ENCODE measurements at regions not wholly inside any gene's neighbourhood (a gene's known extent, or its start where the extent isn't known, plus 50 kb on each side); places are given as distances from the start of the nearest gene placed in this dataset.

DNA sequence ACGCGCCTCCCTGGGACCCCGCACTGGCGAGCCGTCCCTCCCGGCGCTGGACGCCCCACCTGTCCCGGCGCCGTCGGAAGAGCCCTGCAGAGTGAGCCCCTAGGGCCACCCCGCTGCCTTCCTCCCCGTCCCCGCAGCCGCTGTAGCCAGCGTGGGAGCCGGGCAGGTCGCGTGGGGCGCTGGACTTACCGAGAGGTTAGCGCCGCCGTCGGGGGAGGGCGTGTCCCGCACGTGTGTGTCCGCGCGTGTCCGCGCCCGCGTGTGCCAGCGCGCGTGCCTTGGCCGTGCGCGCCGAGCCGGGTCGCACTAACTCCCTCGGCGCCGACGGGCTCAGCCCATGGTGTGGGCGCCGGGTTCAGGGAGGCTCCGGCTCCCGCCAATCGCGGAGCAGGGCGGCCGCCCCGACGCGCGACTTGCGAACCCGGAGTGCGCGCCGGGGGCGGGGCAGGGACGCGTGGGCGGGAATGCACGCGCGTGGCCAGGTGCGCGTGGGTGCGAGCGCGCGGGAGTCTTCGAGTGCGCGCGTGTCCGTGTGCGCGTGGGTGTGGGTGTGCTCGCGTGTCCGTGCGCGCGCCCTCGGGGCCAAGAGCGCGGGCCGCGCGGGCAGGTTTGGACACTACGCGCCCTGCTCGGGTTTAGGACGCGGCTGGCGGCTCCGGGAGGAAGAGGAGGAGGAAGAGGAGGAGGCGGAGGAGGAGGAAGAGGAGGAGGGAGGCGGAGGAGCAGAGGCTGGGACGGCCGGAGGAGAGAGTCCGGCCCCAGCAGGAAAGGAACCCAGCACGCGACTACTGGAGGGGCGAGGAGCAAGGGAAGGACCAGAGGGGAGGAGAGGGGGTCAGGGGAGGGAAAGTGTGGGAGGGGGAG lies 145.2 kb upstream of the ETS2 start:
- DNase-seq: no peak

DNA sequence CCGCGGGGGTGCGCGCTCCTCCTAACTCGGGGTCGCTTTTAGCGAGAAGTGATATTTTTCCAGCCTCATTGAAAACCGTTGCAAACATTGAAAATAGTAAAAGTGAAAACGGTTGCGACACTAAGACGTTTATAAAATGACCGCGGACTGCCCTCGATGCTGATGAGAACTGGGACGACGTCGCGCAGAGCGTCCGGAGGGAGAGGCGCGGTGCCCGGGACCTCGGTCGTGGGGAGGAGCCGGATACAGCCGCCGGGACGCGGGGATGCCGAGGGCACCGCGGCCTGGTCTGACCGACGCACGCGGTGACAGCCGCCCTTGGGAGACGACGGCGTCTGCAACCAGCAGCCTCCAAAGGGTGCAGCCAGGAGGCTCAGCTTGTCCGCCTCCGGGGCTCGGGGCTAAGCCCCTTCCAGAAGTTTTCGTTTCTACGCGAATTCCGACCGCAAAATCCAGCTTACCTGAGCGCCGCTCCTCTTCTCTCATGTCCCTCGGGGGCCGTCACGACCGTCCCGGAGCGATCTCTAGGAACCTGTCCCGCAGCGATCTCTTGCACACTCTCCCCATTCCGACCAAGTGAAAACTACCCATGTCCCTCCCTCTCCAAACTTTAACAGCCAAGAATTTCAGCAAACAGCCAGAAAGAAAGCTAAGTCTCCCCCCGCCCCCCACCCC lies 144.4 kb upstream of the ETS2 start:
- no peak for DNase-seq

DNA sequence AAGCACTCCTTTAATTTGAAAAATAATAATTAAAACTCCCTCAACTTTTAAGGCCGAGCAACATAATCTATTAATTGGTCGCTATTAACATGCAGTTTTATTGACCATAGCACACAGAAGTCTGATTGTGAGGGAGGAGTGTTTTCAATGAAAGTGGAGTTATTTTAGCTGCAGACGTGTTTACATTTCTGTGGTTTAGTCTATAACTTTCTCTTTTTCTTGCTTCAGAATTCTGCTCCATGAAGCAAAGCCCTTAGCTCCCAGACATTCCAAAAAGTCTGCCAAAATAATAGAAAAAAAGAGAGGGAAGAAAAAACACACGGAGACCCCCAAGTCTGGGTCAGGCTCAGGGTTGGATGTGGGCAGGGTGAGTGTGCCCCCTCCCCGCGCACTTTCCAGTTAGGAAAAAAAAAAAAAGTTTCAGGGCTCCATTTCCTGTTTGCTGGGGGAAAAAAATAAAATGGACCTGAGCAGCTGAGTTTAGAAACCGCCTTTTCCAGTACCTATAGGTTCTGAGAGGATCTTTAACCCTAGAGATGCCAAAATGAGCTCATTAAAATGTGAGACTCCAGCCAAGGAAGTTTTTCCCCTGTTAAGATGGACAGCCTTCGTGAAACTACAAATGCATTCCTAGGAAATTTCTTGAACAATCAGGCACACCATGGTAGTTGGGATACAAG lies 143.7 kb upstream of the ETS2 start:
- no peak for DNase-seq

DNA sequence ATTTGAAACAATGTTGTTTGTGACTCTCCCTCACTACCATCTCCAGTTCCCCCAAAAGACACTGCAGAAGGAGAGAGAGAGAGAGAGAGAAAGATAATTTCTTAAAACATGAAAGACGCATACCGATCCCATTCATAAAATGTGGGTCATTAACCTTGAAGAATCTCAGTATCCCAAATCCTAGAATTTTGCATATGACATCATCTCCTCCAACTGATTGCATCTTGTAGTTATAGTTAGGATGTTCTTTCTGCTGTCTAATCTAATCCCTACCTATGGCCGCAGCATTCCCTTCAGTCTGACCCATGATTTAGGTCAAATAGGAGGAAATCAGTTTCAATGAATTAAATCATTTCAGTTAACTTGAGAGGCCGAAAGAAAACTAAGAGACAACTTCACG lies 142.4 kb upstream of the ETS2 start:
- no peak for DNase-seq

DNA sequence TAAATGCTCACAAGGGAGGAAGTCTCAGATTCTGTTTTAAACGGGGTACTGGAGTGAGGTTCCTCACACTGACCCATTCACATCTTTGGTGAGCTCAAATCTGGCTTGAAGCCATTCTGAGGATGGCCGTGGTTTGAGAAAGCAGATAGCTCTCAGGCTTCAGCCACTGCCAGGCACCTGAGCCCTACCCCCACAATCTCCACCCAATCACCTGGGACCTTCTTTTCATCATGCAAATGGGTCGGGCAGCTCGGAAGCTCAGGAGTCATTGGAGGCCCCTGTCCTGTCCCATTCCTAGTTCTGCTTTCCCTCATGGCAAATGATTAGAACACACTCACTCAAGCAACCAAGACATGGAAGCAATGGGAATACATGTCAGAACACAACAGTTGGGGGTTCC lies 141.4 kb upstream of the ETS2 start:
- DNase-seq: no peak

DNA sequence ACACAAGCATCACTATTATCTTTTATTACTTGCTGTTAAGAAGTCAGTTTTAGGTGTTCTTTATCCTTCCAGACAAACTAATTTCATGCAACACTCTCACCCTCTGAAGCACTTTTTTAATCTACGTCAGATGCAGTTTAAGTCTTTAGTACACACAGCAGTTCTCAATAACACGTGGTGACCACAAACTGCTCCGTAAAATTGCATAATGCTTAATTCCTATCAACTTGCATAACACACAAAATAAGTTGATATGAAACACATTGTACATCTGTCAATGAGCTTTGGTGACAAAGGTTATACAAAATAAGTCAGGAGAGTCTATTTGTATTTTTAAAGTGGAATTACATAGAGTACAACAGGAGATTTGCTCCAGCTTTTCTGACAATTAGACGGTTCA lies 140.9 kb upstream of the ETS2 start:
- DNase-seq: no peak

DNA sequence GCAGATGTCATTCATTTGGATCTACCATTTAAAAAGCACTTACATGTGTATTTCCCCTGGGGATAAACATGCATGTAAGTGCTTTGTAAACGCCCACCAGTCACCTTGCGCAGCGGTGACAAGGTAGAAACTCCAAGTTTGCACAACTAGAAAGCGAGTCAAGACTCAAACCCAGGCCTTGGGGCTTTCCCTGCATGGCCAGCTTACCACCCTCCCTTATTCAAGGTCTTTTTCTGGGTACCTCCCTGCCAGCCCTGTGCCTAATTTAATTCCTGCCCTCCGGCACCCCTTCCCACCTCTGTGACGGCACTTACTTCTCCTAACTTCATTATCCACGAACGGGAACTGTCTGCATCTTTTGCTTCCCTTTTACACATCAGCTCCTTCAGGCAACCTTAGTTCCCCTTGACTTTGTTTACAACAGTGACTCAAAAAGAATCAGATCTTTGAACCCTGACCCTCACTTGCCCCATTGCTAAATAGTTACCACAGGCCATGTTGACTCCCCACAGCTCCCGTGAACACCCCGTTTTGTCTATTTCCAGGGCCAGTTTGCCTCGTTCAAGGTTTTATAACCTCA lies 138.3 kb upstream of the ETS2 start:
- no peak for DNase-seq

DNA sequence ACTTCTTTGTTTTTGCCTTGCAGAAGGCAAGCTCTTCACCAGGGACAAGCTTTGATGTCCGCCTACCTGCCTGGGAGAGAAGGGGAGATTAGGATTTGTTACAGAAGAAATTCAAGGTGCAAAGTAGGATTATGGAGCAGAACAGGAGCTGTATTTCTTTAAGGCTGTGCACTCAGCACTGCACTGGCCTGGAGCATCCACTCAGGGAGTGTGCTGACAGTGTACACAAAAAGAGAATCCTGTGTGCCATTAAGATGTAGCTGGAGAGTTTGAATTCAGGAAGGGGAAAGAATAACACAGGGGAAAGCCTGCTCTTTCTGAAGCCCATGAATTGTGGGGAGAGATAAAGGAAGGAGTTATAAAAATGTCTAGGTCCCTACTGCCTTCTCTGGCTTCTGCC lies 137.7 kb upstream of the ETS2 start:
- DNase-seq: no peak

DNA sequence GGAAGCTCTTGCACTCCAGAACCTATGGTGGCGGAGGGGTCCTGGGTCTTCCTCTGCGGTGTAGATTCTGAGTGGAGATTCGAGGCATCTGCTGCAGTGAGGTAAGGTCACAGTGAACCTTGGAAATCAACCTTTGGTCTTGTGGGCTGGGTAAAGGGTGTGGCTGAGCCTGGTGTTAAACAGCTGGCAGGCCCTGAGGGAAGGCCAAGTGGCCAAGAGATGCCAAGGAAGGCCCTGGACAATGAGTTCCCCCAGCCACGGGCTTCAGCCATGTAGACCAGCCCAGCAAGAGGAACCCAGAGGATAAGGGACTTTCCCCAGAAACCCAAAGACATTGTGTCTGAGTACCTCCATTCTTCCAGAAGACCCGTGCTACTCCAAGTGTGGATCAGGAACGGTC lies 137.2 kb upstream of the ETS2 start:
- DNase-seq: no peak

DNA sequence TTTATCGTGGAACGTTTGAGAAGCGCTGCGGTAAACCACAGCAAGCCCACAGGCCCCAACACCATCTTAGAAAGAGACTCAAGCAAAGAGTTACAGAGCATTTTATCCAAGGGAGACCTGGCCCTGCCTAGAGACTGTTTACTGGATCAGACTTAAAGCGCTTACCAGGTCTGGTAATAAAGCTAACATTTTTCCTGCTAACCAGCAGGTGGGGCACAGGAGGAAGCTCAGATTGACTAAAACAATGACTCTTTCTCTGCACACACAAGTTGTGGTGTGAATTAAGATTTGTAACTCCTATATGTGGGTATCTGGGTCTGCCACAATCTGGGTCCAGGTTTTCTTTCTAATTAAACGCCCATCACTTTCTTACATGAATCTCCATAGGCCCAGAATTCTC lies 136.5 kb upstream of the ETS2 start:
- no peak for DNase-seq

DNA sequence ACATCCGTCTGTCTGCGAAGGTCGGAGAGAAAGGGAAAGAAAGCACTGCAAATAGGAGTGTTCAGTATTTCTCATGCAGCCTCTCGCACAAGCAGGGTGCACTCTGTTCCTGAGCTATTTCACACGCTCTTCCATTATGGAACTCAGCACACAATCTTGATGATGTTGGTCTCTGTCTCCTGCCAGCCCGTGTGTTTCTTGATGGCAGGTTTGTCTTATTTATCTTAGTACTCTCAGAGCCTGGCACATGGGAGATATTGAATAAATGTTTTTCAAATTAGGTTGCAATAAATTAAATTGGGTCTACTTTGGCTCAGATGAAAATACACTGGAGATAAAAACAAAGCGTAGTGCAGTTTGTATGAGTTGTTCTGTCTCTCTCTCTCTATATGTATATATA lies 134.9 kb upstream of the ETS2 start:
- no peak for DNase-seq

DNA sequence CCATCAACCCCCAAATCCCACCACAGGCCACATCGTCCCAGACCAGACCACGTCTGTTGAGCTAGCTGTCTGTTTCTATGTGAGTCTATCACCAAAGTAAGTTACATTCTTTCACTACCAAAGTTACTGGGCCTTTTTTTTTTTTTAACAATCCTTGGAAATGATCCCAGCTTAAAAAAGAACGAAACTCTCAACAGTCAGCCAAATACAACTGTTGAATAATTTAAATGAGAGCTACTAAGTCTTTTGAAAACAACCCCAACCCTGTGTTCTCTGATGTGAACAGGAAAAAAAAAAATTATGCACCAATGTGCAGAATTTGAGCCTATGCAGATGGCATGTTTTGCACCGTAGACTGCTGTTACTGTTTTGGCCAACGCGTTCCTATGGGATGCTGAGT lies 134.0 kb upstream of the ETS2 start:
- DNase-seq: no peak

DNA sequence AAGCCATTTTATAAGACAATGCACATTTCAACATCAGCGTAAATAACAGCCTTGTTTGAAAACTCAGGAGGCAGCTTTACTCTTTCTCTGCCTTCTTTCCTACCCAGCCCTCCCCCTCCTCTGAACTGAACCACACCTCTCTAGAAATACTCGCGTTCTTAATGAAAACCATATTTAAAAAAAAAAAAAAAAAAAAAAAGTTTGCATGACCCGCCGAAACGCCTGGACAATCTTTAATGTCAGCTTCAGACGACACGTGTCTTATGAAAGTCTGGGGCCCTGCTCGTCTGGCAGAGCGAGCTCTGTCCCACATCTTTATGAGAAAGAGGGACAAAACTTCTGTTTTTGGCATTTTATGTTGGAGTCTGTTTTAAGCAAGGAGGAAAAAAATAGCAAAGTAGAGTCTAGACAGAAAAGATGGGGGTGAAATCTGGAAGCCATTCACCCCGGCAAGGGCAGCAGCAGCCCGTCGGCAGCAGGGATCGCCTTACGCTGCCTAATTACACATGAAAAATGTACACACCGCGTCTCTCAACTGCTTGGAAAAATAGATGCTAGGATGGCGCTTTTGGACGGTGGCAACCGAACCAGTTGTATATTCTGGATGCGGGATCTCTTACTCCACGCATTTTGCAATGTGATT lies 130.4 kb upstream of the ETS2 start:
- DNase-seq: no peak

DNA sequence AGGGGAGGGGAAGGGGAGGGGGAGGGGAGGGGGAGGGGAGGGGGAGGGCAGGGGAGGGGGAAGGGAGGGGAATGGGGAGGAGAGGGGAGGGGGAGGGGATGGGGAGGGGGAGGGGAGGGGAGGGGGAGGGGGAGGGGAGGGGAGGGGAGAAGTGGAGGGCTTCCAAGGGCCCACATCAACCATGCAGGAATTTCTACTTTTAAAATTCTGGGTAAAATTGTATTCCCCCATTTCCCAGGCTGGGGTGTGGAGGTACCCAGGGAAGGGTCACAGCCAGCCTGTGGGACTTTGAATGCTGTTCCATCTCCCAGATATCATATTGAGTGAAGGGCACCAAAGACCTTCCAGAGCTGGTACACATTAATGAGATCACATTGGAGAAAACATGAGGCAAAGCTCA lies 126.9 kb upstream of the ETS2 start:
- DNase-seq: no peak

DNA sequence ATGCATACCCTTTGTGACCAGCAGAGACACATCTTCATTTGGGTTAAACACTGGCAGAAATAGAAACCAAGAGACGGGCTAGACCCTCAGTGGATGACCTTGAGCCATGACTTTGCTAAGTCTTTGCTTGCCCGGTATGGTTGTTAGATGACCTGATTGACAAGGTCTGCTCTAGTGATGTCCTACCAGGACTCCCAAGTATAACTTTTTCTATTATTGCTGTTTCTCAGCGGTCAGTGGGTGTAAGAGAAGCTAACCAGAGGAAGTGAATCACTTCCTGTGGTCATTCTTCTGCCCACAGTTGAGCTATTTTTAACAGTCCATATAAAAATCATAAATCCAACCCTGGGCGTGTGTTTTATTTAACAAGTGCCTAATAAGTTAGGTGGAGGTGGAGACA lies 126.2 kb upstream of the ETS2 start:
- DNase-seq: no peak

DNA sequence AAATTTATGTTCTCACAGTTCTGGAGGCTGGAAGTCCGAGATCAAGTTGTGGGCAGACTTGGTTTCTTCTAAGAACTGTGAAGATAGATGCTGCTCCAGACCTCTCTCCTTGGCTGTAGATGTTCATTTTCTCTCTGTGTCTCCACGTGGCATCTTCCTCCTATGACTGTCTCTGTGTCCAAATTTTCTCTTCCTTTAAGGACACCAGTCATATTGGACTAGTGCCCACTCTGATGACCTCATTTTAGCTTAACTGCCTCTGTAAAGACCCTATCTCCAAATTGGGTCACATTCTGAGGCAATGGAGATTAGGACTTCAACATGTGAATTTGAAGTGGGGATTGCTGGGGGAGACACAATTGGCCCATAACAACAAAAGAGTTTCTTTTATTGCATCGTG lies 125.3 kb upstream of the ETS2 start:
- no peak for DNase-seq

DNA sequence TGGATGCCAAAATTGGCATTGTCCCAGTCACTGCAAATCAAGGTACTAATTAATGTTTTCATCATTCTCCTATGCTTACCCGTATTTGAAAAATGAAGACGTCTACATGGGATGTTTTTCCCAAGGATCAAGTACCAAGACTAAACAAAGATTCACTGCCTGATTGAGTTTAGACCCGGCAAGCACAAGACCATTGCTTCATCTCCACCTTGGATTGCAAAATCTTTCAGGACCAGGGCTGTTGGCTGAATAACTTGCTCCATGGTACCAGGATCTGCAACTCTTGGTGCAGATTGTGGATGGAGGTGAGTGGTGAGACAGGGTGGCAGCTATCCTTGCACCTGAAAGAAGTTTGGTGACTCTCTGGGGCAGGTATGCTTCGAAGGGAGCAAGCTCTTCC lies 122.5 kb upstream of the ETS2 start:
- DNase-seq: no peak

DNA sequence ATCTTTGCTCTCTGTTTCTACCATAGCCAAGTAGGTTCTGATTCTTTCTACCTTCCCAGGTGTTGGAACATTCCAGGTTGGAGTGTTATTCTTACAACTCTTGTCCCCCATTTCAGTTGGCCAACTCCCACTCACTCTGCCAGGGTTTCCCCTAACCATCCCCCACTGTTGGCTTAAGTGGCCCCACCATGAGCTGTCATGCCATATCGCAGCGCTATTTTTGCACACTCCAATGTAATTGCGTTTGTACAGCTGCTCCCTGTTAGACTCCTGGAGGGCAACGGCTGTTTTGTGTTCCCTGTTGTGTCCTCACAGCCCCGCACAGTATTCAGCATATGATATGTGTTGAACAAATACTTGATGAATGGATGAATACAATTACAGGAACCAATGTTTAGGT lies 117.7 kb upstream of the ETS2 start:
- no peak for DNase-seq

DNA sequence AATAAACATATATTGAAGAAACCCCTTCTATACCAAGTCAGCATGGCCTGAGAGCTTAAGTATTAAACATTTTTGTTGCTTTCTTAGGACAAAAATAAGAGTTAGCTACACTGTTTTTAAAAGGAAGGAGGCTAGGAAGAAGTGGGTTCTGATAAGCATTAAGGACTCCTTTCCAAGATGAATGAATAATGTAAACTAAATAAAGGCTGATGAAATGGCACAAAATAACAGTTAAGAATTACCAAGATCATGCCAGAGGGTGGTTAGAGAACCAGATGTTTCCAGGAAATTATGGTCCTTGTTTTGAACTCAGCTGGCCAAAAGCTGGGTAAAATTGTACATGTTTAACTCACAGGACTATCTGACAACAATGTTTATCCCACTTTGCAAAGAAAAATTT lies 114.1 kb upstream of the ETS2 start:
- DNase-seq: no peak

DNA sequence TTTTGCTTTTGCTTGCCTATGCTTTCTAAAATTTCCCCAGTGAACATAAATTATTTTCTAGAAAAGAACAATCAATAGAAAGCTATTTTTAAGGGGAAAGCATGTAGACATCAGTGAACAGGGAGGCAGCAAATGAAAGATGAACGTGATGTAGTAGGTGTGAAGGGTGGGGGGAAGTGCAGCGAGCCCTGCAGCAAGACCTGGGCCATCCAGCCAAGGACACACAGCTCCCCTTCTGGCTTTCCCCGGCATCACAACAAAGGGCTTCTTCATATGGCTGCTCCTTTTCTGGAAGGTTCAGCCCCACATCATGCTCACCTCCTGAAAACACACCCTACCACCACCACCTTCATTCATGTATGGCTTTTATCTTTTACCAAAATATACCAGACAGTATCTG lies 109.2 kb upstream of the ETS2 start:
- DNase-seq: no peak

DNA sequence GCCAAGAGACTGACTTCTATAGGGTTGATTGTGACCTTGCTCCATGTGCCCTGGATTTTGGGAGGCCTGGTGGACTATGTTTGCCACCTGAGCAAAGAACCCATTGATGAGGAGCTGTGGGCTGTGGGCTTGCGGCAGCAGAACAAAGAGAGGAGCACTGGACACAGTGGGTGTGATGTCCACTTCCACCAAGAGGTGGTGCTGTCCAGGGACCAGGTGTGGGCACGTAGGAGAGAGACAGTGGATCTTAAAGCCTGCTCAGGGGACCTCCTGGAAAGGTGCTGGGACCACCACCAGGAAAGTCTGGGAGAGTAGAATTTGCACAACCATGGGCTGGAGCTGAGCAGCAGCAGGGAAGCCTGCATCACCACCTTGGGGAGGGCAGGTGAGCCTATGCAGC lies 106.7 kb upstream of the ETS2 start:
- DNase-seq: no peak

DNA sequence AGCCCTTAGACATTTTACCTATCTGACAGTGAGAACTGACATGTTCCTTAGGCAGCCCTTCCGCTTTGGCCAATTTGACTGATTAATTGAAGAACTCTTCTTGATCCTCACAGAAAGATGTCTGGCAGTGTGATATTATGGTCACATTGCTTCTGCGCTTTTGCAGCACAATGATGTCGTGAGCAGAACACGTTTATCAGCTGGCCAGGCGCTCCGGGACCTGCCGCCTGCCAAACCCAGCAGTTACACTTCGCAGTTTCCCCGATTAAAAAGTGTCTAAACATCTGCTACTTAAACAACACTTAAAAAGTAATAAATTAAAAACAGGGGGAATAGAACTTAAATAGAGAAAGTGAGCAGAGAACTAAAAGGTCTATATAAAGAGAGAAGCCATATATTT lies 103.5 kb upstream of the ETS2 start:
- no peak for DNase-seq

DNA sequence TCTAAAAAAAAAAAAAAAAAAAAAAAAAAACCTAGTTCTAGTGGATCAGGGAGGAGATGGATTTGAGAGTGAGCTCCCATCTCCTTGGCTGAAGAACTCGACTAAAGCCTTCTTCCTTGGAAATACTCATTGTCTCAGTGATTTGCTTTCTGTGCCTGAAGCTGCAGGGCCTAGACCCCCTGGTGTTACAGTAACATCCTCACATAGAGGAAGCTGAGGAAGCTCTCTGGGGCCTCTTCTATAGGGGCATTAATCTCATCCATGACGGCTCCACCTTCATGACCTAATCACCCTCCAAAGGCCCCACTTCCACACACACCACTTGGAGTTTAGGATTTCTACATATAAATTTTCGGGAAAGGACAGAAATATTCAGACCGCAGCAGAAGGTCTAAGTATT lies 95.9 kb upstream of the ETS2 start:
- DNase-seq: no peak
